Activated CD8-positive, alpha-beta memory T cell treated with anti-CD3 and anti-CD28 coated beads, Interleukin-2, amount 10 ng/mL, durations not matched to agents 7 days and 5 days (primary cell): ENCODE measurements at regions not wholly inside any gene's neighbourhood (a gene's known extent, or its start where the extent isn't known, plus 50 kb on each side); places are given as distances from the start of the nearest gene placed in this dataset.

Source experiments
- ATAC-seq: fragments of 150-1000 bp; cut with Tn5 transposase; one replicate; pipeline ENCODE4 v1.10.0; 2021; ENCODE audit warnings: moderate library complexity
- CTCF ChIA-PET: fragments of 350-600 bp; sonication (Branson Sonifier 250); formaldehyde crosslinking; loops from one replicate; lab custom pipeline; 2021; ENCODE audit warnings: antibody characterized with exemption; lab: Charles Lee
- DNase-seq: peaks from one replicate; pipeline ENCODE4 v3.0.0-alpha.2; 2020
- H3K27ac Mint-ChIP-seq: one replicate; pipeline ENCODE4 v1.8.0; 2021; ENCODE audit warnings: mild to moderate bottlenecking, mixed read lengths
- H3K27me3 Mint-ChIP-seq: one replicate; pipeline ENCODE4 v1.8.0; 2021; ENCODE audit warnings: mixed read lengths
- H3K36me3 Mint-ChIP-seq: one replicate; pipeline ENCODE4 v1.8.0; 2021; ENCODE audit warnings: mild to moderate bottlenecking, mixed read lengths
- H3K4me1 Mint-ChIP-seq: one replicate; pipeline ENCODE4 v1.8.0; 2021; ENCODE audit warnings: mixed read lengths
- H3K4me3 Mint-ChIP-seq: one replicate; pipeline ENCODE4 v1.8.0; 2021; ENCODE audit warnings: mild to moderate bottlenecking, moderate library complexity, mixed read lengths
- H3K9me3 Mint-ChIP-seq: one replicate; pipeline ENCODE4 v1.8.0; 2022; ENCODE audit warnings: low read depth, mixed read lengths

DNA sequence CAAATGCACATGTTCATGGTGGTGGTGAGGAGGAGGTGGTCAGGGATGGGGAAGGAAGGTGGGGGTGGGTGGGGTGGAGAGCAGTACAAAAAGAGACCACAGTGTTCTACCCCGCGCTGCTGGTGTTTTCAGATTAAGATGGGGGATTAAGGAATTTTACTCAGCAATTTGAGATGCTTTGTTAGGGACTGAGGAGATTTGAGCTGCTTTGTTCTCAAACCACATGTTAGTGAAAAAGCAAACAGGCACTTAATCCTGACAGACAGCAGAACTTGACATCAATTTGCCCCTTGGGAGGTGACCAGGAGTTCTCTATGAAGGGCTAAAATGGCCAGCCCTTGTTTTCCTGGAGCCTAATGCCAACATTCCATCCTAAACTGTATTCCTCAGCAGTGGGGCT, 244.5 kb downstream of the MEIS1 start:
- CTCF ChIA-PET: no interaction called here
- H3K4me1 Mint-ChIP-seq: no peaks in the 10 kb centered on the region
- ATAC-seq: no peak
- no peaks in the 10 kb centered on the region for H3K9me3 Mint-ChIP-seq
- H3K27me3 Mint-ChIP-seq: no peaks in the 10 kb centered on the region
- H3K4me3 Mint-ChIP-seq: no peak overlapping the region
- H3K27ac Mint-ChIP-seq: no peak overlapping the region
- H3K36me3 Mint-ChIP-seq: no peaks in the 10 kb centered on the region
- no peak for DNase-seq

GRCh38 chr2:66682476-66682875, 247.6 kb downstream of the MEIS1 start:
- H3K27ac Mint-ChIP-seq: no peak overlapping the region
- no peak for ATAC-seq
- H3K4me3 Mint-ChIP-seq: no peak overlapping the region
- no peaks in the 10 kb centered on the region for H3K27me3 Mint-ChIP-seq
- CTCF ChIA-PET: no interaction called here
- H3K4me1 Mint-ChIP-seq: no peaks in the 10 kb centered on the region
- no peaks in the 10 kb centered on the region for H3K36me3 Mint-ChIP-seq
- H3K9me3 Mint-ChIP-seq: peaks cover 2% of the 10 kb centered on the region
- DNase-seq: no peak

DNA sequence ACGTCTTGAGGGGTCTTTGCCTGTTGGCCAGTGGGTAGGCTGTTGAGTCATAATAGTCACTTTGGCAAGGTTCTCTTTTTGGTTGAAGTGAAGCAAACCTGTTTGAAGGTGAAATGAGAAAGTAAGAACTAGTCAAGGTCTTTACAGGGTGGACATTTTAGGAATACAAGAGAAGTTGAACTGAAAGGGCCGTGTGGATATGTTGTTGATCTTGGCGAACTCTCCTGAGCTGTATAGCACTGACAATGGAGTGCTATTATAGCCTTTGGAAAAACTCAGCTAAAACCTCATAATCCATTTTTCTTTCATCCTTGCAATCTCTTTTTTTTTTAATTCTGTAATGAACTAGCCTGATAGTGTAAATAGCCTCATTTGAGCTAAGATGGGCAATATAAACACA, 248.1 kb downstream of the MEIS1 start:
- Mint-ChIP-seq H3K4me3 (no peak overlapping the region), H3K27me3 (no peaks in the 10 kb centered on the region), H3K4me1 (no peaks in the 10 kb centered on the region), H3K27ac (no peak overlapping the region), H3K36me3 (no peaks in the 10 kb centered on the region), H3K9me3 (peaks cover 2% of the 10 kb centered on the region)
- no peak for DNase-seq
- CTCF ChIA-PET: no interaction called here
- no peak for ATAC-seq

DNA sequence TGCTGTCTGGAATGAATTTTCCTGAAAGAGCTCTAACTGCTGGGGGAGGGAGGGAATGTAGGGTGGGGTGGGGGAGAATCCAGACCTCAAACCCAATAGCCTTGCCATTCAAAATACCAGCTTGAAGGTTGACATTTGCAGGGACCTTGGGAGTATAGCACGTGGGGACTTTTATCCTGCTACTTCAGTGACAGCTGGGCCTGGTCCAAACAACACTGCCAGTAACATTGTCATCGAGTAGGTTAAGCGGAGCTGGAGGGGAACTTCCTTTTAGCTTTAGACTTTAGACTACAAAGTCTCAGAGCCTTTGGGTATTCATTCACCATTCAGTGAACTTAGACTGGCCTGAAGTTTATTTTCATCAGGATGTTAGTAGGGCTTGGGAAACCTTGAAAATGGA, 248.7 kb downstream of the MEIS1 start:
- no peaks in the 10 kb centered on the region for H3K4me1 Mint-ChIP-seq
- peaks cover 2% of the 10 kb centered on the region for H3K9me3 Mint-ChIP-seq

DNA sequence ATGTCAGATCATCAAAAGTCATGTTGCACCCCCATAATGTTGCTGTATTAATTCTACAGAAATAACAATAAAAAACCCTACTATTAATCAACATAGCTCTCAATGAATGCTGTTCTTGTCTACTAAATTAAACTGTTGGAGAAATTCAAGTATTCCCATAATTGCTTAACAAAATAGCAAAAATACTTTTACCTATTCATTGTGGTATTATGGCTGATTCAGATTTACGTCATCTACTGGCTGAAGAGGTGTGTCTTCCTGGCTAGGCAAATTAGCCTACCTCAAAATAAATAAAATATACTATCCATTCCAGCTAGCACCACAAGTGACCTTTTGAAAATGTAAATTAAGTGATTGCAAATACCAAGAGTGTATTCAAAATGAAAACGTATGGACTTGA, 249.4 kb downstream of the MEIS1 start:
- CTCF ChIA-PET: no interaction called here
- ATAC-seq: no peak

More for the DNA sequence above, 248.7 kb downstream of the MEIS1 start:
- Mint-ChIP-seq H3K27ac (no peak overlapping the region), H3K4me3 (no peak overlapping the region), H3K27me3 (no peaks in the 10 kb centered on the region), H3K36me3 (no peaks in the 10 kb centered on the region)
- ATAC-seq (no peak), DNase-seq (no peak)
- CTCF ChIA-PET: no interaction called here

GRCh38 chr2:66686755-66687154, 251.8 kb downstream of the MEIS1 start:
- Mint-ChIP-seq H3K4me3 (no peak overlapping the region), H3K9me3 (peaks cover 2% of the 10 kb centered on the region), H3K27me3 (no peaks in the 10 kb centered on the region), H3K27ac (no peak overlapping the region), H3K4me1 (no peaks in the 10 kb centered on the region), H3K36me3 (no peaks in the 10 kb centered on the region)
- ATAC-seq: no peak
- CTCF ChIA-PET: no interaction called here
- DNase-seq: no peak

More for the DNA sequence above, 249.4 kb downstream of the MEIS1 start:
- H3K27me3 Mint-ChIP-seq: no peaks in the 10 kb centered on the region
- no peak for DNase-seq
- peaks cover 2% of the 10 kb centered on the region for H3K9me3 Mint-ChIP-seq
- no peak overlapping the region for H3K27ac Mint-ChIP-seq
- H3K4me3 Mint-ChIP-seq: no peak overlapping the region
- H3K4me1 Mint-ChIP-seq: no peaks in the 10 kb centered on the region
- H3K36me3 Mint-ChIP-seq: no peaks in the 10 kb centered on the region

DNA sequence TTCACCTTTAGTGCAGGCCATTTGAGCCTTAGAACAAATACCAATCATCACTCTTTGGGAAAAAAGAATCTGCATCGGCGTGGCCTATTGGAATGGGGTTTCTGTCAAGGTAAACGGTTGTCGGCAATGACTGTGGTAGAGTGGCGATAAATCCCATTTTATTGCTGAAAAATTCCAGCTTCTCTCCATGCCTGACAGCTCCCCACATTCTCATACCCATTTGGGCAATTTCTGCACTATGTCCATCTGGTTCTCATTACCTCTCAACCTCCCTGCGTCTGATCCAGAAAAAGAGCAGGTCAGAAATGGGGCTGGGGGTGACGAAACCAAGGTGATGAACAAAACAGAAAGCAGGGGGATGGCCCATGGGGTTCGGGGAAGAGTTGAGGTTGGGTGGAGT, 254.0 kb downstream of the MEIS1 start:
- ATAC-seq: no peak
- Mint-ChIP-seq H3K4me1 (no peaks in the 10 kb centered on the region), H3K4me3 (no peak overlapping the region), H3K27ac (no peak overlapping the region), H3K27me3 (no peaks in the 10 kb centered on the region), H3K36me3 (no peaks in the 10 kb centered on the region), H3K9me3 (peaks cover 2% of the 10 kb centered on the region)
- no peak for DNase-seq
- CTCF ChIA-PET: no interaction called here

DNA sequence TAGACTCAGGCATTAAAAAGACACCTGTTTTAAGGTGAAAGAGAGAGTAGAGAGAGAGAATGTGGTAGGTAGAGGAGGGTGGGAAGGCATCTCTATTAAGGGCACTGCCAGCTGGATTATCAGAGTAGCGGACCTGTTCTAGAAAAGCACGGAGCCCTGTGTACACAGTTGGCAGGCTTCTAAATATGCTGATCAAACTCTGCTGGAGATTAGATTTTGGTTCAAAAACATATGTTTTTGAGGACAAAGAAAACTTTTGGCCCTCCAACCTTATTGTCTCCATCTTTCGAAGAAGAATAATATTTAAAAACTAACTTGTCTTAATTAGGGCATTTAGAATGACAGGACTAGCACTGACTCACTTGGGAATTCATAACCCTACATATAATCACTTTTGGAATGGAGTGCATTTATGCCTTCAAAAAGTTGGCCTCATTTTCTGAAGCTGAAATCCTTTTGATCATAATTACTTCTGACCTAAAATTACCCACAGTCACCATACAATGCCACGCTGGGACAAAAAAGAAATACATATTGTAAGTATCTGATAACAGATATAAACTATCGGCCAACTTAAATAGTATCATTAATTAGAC, 254.6 kb downstream of the MEIS1 start:
- peaks cover 2% of the 10 kb centered on the region for H3K9me3 Mint-ChIP-seq
- no peaks in the 10 kb centered on the region for H3K27me3 Mint-ChIP-seq
- CTCF ChIA-PET: no interaction called here
- no peak for DNase-seq
- H3K4me3 Mint-ChIP-seq: no peak overlapping the region
- H3K4me1 Mint-ChIP-seq: no peaks in the 10 kb centered on the region
- no peaks in the 10 kb centered on the region for H3K36me3 Mint-ChIP-seq
- no peak for ATAC-seq
- H3K27ac Mint-ChIP-seq: no peak overlapping the region

- ATAC-seq (no peak), DNase-seq (no peak)
- CTCF ChIA-PET: no interaction called here
- H3K27me3 Mint-ChIP-seq: no peaks in the 10 kb centered on the region
- H3K4me1 Mint-ChIP-seq: no peaks in the 10 kb centered on the region
- H3K9me3 Mint-ChIP-seq: no peaks in the 10 kb centered on the region
- H3K27ac Mint-ChIP-seq: no peak overlapping the region
- H3K36me3 Mint-ChIP-seq: no peaks in the 10 kb centered on the region
- no peak overlapping the region for H3K4me3 Mint-ChIP-seq
Observed at GRCh38 chr2:66691031-66691965, 256.4 kb downstream of the MEIS1 start.

DNA sequence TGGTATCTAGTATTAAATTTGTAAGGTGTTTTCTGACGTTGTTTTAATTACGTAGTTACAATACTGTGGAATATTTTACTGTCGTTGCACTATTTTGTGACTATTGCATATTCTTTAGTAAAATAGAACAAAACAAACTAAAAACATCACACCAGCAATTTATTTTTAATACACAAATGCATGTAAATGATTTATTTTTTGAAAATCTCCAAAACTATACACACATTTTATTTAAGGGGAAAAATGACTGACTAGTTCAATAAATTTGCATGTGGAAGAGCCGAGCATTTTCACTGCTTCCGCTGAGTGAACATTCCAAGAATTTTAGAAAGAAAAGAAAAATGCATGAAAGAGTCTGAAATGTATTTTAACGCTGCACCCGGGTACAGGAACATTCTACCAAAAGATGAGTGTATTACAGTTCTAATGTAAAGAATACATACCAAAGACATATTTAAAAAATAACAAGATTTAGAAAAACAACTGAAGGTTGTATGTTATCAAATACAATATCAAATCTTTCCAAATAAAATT, 257.7 kb downstream of the MEIS1 start:
- no peaks in the 10 kb centered on the region for H3K36me3 Mint-ChIP-seq
- H3K9me3 Mint-ChIP-seq: no peaks in the 10 kb centered on the region
- H3K27ac Mint-ChIP-seq: no peak overlapping the region

GRCh38 chr2:66693076-66693965, 258.4 kb downstream of the MEIS1 start:
- no peak overlapping the region for H3K27ac Mint-ChIP-seq
- no peak for DNase-seq
- CTCF ChIA-PET: no interaction called here
- no peaks in the 10 kb centered on the region for H3K4me1 Mint-ChIP-seq
- no peak overlapping the region for H3K4me3 Mint-ChIP-seq
- ATAC-seq: no peak
- H3K9me3 Mint-ChIP-seq: no peaks in the 10 kb centered on the region
- no peaks in the 10 kb centered on the region for H3K36me3 Mint-ChIP-seq
- H3K27me3 Mint-ChIP-seq: no peaks in the 10 kb centered on the region

More for the DNA sequence above, 257.7 kb downstream of the MEIS1 start:
- no peak overlapping the region for H3K4me3 Mint-ChIP-seq
- ATAC-seq (no peak), DNase-seq (no peak)
- no peaks in the 10 kb centered on the region for H3K4me1 Mint-ChIP-seq
- CTCF ChIA-PET: no interaction called here
- no peaks in the 10 kb centered on the region for H3K27me3 Mint-ChIP-seq

- Mint-ChIP-seq H3K27ac (no peak overlapping the region), H3K4me3 (no peak overlapping the region)
- CTCF ChIA-PET: no interaction called here
Observed at GRCh38 chr2:66694087-66694860, 259.3 kb downstream of the MEIS1 start.

More at GRCh38 chr2:66694087-66694860, 259.3 kb downstream of the MEIS1 start:
- DNase-seq (no peak), ATAC-seq (no peak)
- no peaks in the 10 kb centered on the region for H3K36me3 Mint-ChIP-seq
- H3K9me3 Mint-ChIP-seq: no peaks in the 10 kb centered on the region
- H3K4me1 Mint-ChIP-seq: no peaks in the 10 kb centered on the region
- no peaks in the 10 kb centered on the region for H3K27me3 Mint-ChIP-seq
